ENCODE measurements at regions not wholly inside any gene's neighbourhood (a gene's known extent, or its start where the extent isn't known, plus 50 kb on each side); places are given as distances from the start of the nearest gene placed in this dataset.

DNA sequence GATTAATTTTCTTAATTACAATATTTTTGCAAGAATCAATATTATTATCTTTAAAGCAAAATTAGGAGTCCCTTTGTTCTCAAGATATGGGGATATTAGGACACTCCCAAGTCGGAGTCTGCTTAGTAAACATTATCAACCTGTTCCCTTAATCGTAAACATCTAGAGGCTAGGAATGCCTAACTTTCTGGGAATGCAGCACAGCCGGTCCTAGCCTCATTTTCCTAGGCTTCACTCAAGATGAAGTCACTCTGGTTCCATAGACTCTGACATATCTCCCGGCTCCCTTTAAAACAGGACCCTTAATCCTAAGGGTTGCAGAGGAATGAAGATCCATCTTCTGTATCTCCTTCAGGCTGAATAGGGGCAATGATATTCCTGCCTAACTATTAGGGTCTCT, 367.6 kb downstream of the GPM6A start:
- no peak for DNase-seq

DNA sequence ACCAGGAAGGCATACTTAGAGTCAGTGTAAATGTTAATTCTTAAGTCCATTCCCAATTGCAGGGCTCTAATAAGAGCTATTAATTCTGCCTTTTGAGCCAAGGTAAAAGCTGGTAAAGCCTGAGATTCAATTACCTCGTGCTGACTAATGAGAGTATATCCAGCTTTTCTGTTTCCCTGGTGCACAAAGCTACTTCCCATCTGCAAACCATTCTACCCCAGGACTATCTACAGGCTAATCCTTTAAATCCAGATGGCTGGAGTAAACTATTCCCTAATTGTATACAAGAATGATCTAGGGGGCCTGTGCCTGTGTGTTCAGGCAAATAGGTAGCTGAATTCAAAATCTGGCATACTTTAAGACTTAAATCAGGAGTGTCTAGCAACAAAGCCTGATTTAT, 365.0 kb downstream of the GPM6A start:
- DNase-seq = no peak

DNA sequence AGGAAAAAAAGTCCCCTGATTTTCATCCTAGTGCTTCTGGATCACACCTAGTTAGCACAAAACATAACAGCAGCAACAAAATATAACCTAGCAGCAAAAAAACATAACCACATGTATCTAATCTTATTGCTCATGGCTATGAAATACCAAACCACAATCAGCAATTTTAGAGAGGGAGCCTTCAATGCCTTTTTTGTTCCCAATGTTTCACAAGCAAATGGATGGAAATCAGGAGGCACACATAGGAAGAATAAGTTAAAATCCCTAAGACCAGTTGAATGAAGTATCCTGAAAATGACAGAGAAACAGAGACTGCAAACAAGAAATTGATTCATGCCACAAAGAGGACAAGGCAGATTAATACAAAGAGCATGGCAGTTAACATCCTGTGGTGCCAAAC, 361.6 kb downstream of the GPM6A start:
- no peak for DNase-seq

DNA sequence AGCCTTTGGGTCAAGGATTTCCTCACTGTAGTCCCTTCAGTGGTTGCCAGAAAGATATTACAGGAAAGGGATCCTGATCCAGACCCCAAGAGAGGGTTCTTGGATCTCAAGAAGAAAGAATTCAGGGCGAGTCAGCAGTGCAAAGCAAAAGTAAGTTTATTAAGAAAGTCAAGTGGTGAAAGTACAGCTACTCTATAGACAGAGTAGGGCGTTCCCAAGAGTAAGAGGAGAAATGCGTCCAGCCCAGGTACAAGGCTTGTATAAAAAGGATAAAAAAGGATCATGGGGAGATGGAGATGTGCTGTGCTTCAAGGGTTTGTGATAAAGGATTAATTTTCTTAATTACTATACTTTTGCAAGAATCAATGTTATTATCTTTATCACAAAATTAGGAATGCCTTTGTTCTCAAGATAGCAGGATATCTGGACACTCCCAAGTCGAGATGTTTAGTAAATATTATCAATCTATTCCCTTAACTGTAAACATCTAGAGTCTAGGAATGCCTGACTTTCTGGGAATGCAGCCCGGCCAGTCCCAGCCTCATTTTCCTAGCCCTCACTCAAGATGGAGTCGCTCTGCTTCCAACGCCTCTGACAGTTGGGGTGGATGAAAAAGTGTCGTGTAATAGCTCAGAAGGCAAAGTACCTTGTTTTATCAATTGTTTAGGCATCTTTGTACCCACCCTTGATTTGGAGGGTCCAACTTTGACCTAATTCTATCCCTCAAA, 360.7 kb downstream of the GPM6A start:
- no peak for DNase-seq

DNA sequence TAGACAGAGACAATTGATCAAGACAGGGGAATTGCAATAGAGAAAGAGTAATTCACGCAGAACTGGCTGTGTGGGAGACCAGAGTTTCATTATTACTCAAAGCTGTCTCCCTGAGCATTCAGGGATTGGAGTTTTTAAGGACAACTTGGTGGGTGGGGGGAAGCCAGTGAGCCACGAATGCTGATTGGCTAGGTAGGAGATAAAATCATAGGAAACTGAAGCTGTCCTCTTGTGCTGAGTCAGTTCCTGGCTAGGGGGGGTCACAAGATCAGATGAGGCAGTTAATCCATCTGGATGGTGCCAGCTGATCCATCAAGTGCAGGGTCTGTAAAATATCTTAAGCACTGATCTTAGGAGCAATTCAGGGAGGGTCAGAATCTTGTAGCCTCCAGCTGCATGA, 358.6 kb downstream of the GPM6A start:
- DNase-seq = no peak

DNA sequence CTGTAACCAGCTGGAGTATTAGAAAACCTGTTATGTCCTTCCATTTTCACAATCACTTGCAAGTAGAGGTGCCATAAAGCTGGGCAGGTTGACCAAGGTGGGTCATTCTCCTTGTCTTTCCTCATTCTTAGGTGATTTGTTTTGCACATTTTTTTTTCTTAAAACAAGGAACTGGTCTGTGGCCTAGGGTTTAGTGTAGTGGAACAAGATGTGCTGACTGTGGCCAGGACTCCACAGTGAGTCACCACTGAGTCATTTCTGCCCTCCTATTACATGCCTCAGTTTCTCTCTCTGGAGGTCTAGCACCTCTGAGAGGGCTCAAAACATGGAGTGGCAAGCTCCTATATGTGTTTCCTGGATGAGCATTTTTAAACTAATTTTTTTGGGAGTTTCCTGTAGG, 355.9 kb downstream of the GPM6A start:
- DNase-seq = no peak

DNA sequence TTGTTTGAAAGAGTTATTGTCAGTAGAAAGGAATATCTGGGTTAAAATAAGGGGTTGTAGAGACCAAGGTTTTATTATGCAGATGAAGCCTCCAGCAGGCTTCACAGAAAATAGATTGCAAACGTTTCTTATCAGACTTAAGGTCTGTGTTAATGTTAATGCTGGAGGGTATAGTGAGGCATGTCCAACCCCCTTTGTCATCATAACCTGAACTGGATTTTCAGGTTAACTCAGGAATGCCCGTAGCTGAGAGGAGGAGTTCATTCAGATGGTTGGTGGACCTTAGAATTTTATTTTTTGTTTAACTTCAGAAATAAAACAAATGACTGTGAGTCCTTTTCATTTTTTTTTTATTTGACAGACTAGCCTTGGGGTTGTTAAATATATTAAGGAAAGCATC, 354.1 kb downstream of the GPM6A start:
- DNase-seq = no peak

DNA sequence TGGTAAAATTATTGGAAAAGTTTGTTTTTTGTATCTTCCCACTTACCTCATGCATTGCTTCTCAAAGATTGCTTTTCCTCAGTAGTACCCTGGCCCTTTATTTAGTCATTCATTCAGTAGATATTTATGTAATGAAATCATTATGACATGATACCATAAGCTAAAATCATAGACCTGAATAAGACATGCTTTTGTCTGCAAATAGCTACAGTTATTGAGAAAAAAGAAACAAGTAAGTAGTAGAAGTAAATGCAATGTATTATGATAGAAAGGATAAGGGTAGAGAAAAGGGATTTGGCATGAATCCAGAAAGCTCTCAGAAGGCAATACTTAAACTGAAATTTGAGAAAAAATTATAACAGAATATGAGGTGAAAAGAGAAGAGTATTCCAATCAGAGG, 352.5 kb downstream of the GPM6A start:
- DNase-seq = no peak

DNA sequence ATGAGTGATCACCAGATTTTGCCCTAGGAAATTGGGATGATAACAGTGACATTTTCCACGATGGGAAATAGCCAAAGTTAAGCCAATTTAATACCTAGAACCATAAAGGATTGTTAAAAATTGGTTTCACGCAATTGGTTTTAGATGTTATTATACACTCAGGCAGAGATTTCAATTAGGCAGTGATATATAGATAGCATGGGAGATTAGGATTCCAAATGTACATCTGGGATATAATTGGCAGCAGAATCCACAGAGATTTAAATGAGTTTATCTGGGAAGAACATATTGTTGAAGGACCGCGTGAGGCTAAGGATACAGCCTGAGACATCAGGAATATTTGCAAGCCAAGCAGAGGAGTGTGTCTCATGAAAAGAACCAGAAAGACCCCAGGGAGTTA, 351.6 kb downstream of the GPM6A start:
- DNase-seq = no peak

DNA sequence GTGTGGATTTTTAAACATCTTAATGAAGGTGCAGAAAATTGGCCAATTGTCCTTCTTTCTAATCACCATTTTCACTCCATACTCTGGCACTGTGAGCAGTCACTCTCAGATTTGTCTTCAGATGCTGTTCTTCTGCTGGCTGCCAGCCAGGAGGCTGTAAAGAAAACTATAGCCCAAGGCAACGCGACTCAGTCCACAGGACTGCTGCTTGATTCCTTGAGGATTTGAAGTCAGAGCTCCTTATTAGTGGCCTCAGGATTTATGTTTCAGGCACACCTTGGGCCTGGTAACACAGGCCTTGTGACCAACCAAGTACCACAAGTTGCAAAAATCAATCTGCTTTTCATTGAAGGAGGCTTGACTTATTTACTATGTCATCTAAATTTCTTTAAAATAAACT, 342.6 kb downstream of the GPM6A start:
- no peak for DNase-seq

DNA sequence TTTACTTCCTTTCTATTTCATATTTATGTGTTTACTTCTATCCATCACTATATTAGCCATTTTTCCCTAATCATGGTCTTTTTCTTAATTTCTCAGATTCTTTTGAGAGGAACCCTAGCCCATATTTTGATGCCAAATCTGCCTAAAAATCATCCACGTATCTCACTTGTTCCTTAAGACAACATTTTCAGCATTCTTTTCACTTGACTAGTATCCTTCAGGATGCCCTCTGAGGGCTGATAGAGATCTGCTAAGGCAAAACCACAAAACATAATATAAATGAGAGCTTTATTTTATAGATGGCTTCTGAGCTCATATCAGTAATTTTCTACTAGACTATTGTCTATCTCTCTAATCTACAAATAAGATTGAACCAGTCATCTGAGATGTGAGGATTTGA, 341.9 kb downstream of the GPM6A start:
- DNase-seq = no peak

DNA sequence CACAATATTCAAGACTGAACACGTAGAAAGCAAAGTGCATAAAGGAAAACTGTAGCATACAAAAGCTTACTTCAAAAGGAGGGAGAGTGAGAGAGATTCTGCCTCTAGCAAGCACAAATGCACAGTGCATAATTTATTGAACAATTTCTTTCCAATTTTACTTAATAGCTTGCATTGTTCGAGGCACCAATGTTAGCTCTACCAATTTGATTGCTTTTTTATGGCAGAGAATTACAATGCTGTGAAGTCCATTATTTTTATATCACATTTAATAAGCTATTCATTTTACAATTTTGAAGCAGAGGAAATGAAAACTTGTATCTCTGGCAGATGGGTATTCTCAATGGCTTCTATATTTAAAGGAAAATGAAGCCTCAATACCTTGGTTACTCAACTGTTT, 331.7 kb downstream of the GPM6A start:
- DNase-seq = no peak

DNA sequence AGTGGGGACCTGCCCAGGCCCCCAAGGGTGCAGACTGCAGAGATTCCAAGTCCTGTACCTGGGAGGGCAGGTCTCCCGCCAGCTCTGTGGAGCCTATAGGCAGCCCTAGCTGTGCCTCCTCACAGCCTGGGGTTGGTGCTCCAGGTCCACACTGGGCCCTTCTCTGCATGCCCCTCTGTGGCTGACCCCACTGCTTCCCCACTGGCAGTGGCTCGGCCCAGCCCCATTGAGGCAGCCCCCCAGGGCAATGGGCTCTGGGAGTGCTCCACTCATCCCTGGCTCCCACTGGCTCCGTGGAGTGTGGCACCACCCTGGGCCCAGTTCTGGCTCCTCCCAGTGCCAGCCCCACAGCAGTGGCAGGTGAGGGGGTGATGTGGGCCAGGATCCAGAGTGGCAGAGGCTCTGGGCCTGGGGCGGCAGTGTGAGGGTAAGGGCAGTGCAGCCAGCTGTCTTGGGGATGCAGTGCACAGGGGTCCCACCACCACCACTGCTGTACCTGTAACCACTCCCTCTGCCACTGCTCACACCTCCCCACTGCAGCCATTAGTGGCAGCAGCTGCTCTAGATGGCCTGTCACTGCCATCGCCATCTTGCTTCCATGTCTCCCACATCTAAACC, 312.2 kb downstream of the GPM6A start:
- DNase-seq = no peak

DNA sequence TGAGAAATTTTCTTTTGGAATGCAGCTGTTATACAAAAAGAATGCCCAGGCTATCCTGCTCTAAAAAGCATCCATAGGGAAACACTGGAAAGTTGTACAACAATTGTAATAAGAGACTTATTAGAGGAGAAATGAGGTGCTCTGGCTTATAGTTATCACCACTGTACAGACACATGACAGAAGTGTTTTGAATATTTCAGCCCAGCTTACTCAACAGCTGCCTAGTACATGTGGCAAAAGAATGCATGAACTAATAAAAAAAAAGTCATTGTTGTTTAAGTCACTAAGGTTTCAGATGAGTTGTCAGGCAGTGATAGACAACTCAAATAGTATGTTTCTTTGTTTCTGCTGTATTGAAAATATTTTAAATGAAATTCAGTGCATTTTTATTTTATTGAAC, 307.7 kb downstream of the GPM6A start:
- DNase-seq = no peak

DNA sequence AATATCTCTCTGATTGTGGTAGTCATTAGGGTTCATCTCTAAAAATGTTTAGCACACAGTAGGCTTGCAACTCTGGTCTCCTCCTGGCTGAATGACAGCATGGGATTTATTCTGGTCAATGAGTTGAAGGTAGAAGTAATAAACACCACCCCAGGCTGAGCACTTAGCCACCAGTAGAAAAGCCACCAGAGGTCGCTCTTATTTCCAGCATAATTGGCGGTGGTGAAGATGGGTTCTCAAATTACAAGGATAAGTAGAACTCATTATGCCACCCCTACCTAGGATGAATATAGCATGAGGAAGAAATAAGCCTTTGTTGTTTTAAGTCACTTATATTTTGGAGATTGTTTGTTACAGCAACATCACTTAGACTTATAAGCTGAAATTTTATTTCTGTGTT, 302.7 kb downstream of the GPM6A start:
- no peak for DNase-seq

DNA sequence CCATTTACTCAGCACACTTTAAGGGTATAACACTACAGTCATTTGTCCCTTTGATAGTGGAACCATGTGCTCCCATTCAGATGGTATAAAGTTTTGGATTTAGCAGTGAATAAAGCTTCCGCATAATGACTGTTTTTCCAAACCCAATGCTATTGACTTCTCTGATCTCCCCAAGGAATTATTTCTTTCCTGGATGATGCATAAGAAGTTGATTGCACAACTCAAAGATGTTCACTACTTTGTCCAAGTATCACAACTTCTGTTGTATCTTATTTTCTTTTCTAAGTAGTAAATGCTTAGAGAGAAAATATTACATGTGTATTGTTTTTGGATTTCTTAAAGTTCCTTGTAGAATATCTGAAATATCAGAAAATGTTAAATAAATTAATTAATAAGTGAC, 300.2 kb downstream of the GPM6A start:
- DNase-seq = no peak

DNA sequence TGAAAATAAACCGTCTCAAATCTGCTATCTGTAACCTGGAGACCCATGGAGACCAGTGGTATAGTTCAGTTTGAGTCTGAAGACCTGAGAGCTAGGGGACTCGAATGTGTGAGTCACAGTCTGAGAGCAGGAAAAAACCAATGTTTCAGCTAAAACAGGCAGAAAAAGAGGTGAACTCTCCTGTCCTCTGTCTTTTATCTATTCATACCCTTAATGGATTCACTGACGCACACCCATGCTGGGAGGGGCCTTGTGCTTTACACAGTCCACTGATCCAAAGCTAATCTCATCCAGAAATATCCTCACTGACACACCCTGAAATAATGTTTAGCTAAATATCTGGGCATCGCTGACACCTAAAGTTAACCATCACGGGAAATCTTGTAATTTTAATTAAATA, 297.9 kb downstream of the GPM6A start:
- no peak for DNase-seq

DNA sequence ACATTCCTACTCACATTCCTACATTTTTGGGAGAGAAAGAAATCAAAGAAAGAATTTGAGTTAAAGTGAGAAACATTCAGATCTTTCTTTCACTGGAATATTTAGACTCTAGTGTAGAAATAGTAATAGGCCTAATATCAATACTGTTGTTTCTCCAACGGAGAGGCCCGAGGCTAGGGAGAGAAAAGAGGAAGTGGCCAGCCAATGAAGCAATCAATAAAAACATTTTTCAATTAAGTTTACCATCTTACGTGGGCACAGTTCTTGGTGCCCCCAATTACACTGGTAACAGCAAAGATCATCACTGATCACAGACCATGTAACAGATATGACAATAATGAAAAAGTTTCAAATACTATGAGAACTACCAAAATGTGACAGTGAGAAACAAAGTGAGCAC, 281.4 kb downstream of the GPM6A start:
- DNase-seq = no peak

DNA sequence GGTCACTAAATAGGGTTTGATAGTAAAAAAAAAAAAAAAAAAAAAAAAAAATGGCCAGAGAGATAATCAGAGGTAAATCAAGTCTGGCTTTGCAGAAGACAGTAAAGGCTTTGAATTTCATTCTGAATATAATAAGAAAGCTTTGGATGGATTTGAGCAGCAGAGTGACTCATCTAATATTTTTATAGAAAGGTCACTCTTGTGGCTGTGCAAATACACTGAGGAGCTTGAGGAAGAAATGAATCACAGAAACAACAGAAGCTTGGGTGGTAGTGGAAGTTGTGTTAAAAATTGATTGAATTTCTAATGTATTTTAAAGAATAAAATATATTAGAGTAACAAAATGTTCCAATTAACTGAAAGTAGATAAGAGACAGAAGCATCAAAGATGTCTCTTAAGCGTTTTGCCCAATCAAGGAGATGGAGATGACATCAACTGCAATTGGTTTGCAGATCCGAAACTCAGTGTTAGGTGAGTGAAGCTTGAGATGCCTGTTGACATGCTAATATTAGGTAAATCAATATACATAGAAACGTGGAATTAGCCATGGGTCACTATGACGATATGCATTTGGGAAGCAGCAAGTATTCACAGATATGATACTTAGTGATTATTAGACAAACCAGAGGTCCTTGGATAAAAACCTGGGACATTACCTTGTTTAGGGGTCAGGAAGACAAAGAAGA, 280.5 kb downstream of the GPM6A start:
- DNase-seq = no peak

DNA sequence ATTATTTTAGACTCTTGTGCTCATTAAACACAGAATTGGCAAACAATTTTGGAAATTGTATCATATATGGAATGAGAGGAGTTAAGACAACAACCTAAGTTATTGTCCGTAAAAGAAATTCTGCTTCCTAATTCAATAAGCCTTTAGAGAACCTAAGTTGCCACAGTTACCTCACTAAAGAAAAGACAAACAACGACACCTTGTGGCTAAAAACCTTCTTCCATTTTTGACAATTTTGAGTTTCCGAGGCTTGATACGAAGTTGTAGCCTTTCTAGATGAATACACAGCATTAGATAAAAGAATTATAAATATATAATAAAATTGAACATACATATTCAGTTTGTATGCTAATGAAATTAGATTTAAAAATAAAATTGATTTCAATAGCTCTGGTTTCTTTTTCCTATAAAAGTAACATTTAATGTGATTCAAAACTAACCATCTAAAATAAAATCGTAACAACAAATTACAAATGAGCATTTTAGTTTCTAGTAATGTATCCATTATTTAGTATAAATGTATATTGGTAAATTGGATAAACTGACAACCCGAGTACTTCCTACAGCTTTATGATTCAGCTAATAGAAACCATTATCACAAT, 275.1 kb downstream of the GPM6A start:
- DNase-seq = no peak

DNA sequence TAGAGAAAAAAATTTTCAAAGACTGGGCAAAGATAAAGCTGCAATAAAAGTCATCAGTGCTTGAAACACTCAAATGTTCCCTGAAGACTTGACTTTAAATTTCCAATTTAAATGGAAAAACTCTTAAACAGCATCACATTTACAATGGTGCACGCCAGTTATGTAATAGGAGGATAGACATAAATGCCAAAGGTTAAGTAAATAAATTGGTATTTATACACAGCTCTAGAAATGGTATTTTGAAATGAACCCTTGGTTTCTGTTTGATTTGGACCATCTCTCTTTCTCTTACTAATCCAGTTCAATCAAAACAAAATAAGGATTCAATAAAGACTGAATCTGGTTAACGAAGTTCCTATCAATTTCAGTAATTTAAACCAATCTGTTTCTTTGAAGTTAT, 272.6 kb downstream of the GPM6A start:
- no peak for DNase-seq

DNA sequence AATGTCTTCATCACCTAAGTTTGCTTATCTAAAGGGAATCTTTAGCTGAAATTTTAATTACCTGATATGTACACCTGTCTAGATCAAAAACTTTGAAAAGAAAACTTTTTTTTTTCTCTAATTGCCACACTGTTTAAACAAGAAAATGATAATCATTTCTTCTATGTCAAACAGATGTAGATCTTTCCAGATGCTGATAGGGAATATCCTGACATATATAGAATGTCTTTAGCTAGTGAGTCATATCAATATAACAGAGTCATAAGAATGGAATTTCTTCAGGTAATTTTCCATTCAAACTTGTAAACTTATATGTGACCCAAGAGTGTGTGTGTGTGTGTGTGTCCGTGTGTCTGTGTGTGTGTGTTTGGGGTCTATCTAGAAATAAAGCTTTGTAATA, 271.9 kb downstream of the GPM6A start:
- DNase-seq = no peak

DNA sequence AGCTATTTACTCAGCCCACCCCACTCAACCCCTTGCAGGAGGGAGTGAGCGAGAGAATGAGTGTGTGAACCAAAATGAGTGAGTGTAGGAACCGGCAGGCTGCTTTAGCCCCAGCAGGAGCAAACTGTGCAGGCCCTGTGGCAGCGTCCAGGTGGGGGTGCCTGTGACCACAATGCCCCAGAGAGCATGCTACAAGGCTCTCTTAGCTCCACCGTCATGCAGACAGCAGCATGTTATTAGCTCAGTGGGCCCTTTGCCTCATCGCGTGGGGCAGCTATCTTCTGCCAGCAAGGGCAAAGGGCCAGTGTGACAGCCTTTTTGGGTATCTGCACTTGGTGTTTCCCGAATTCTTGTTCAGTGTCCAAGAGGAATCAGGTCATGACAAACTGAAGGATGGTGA, 271.3 kb downstream of the GPM6A start:
- DNase-seq = no peak

DNA sequence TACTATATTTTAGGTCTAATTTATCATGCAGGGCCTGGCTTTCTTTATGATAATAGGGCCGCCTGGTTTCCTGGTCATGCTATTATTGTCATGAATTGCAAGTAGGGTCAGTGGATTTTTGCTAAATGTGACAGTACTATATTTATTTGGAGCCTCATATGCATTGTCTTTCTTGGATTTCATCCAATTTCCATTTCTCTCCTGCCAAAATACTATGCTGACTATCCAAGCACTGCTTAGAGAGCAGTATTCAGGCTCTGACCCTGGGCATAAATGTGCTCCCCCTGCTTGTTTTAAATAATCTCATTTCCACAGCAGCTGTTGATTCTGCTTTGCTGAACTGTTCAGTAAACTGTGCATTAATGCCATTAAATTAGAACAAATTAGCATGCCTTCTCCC, 269.3 kb downstream of the GPM6A start:
- DNase-seq = no peak
